HEK293T (cell line): ENCODE measurements at regions not wholly inside any gene's neighbourhood (a gene's known extent, or its start where the extent isn't known, plus 50 kb on each side); places are given as distances from the start of the nearest gene placed in this dataset.

Experiments used
- CTCF ChIA-PET: fragments of 350-600 bp; formaldehyde crosslinking; extraction: SDS; loops from one replicate; lab custom pipeline; 2021; ENCODE audit warnings: antibody characterized with exemption, inconsistent platforms; lab: Yijun Ruan, JAX
- POLR2A ChIA-PET: fragments of 350-600 bp; formaldehyde crosslinking; extraction: SDS; loops from one replicate; lab custom pipeline; 2020; ENCODE audit warnings: antibody characterized with exemption, inconsistent platforms; lab: Yijun Ruan, JAX
- DNase-seq: peaks from one replicate; pipeline ENCODE4 v3.0.0; 2012; ENCODE audit warnings: mixed read lengths; ENCODE audit errors: extremely low spot score
- ARNT ChIP-seq: fragments of 450-650 bp; IDR thresholded peaks from 2 replicates; pipeline ENCODE4 v1.6.1; 2017; ENCODE audit warnings: mild to moderate bottlenecking
- BHLHE40 ChIP-seq: fragments of 450-650 bp; IDR thresholded peaks from 2 replicates; pipeline ENCODE4 v1.6.1; 2016; ENCODE audit warnings: mild to moderate bottlenecking, moderate library complexity, borderline replicate concordance
- CTBP1 ChIP-seq: fragments of 450-650 bp; IDR thresholded peaks from 2 replicates; pipeline ENCODE4 v1.6.1; 2016; ENCODE audit warnings: borderline replicate concordance
- ELF4 ChIP-seq: fragments of 450-650 bp; IDR thresholded peaks from 2 replicates; pipeline ENCODE4 v1.6.1; 2017; ENCODE audit warnings: antibody characterized with exemption
- FOXA1 ChIP-seq: fragments of 450-650 bp; IDR thresholded peaks from 2 replicates; pipeline ENCODE4 v1.6.1; 2016; ENCODE audit warnings: mild to moderate bottlenecking
- FOXK2 ChIP-seq: fragments of 450-650 bp; IDR thresholded peaks from 2 replicates; pipeline ENCODE4 v1.6.1; 2016; ENCODE audit warnings: mild to moderate bottlenecking
- FOXM1 ChIP-seq: fragments of 450-650 bp; IDR thresholded peaks from 2 replicates; pipeline ENCODE4 v1.6.1; 2017; ENCODE audit warnings: mild to moderate bottlenecking, borderline replicate concordance
- HDGF ChIP-seq: fragments of 450-650 bp; IDR thresholded peaks from 2 replicates; pipeline ENCODE4 v1.6.1; 2017; ENCODE audit warnings: antibody characterized with exemption, borderline replicate concordance
- L3MBTL2 ChIP-seq: fragments of 450-650 bp; conservative IDR thresholded peaks from 2 replicates; pipeline ENCODE4 v1.6.1; 2016; ENCODE audit warnings: mild to moderate bottlenecking
- LEF1 ChIP-seq: fragments of 450-650 bp; IDR thresholded peaks from 2 replicates; pipeline ENCODE4 v1.6.1; 2017; ENCODE audit warnings: mild to moderate bottlenecking, borderline replicate concordance
- NFRKB ChIP-seq: fragments of 450-650 bp; IDR thresholded peaks from 2 replicates; pipeline ENCODE4 v1.6.1; 2016; ENCODE audit warnings: mild to moderate bottlenecking, moderate library complexity
- SP1 ChIP-seq: fragments of 450-650 bp; IDR thresholded peaks from 2 replicates; pipeline ENCODE4 v1.6.1; 2017
- SUZ12 ChIP-seq: fragments of 450-650 bp; IDR thresholded peaks from 2 replicates; pipeline ENCODE4 v1.6.1; 2016; ENCODE audit warnings: mild to moderate bottlenecking
- TARDBP ChIP-seq: fragments of 450-650 bp; IDR thresholded peaks from 2 replicates; pipeline ENCODE4 v1.6.1; 2016
- ZNF384 ChIP-seq: fragments of 450-650 bp; IDR thresholded peaks from 2 replicates; pipeline ENCODE4 v1.6.1; 2016
- TF ChIP-seq, protein P1 (sequence below): fragments of 450-650 bp; IDR thresholded peaks from 2 replicates; pipeline ENCODE4 v1.6.1; 2016

GRCh38 chr9:73543727-73544126, 392.1 kb downstream of the ANXA1 start:
- TF ChIP-seq CTBP1 (no peak), FOXK2 (no peak), LEF1 (no peak), SP1 (no peak), FOXA1 (no peak), BHLHE40 (no peak), TARDBP (no peak), HDGF (no peak), ZNF384 (no peak), SUZ12 (no peak), L3MBTL2 (no peak), ELF4 (no peak), ARNT (no peak), FOXM1 (no peak), NFRKB (no peak)
- TF ChIP-seq, protein P1, sequence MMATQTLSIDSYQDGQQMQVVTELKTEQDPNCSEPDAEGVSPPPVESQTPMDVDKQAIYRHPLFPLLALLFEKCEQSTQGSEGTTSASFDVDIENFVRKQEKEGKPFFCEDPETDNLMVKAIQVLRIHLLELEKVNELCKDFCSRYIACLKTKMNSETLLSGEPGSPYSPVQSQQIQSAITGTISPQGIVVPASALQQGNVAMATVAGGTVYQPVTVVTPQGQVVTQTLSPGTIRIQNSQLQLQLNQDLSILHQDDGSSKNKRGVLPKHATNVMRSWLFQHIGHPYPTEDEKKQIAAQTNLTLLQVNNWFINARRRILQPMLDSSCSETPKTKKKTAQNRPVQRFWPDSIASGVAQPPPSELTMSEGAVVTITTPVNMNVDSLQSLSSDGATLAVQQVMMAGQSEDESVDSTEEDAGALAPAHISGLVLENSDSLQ = no peak
- POLR2A ChIA-PET = no interaction called here
- DNase-seq = no peak
- CTCF ChIA-PET = no interaction called here

DNA sequence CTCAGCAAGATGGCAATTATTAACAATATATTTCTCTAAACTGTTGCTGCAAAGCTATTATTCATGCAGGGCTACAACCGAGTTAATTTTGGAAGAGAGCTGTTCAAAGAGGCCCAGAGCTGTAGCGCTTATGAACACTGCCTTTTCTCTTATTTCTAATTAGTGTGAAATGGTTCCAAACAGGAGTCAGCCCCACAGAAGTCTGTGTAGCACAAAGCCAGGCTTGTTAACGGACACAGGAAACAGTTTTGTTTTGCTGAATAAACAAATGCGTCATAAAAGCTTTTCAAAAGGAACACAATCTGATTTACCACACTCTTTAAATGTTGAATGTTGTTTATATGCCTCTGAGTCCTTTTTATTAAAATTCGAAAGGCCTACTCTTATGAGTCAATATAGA, 396.5 kb downstream of the ANXA1 start:
- no peak for DNase-seq
- POLR2A ChIA-PET = no interaction called here
- CTCF ChIA-PET = no interaction called here
- TF ChIP-seq LEF1 (no peak), TARDBP (no peak), HDGF (no peak), SUZ12 (no peak), FOXA1 (no peak), FOXK2 (no peak), CTBP1 (no peak), BHLHE40 (no peak), L3MBTL2 (no peak), NFRKB (no peak), ARNT (no peak), ZNF384 (no peak), FOXM1 (no peak), SP1 (no peak), ELF4 (no peak)
- TF ChIP-seq, protein P1 = no peak

GRCh38 chr9:73549991-73550390, 398.3 kb downstream of the ANXA1 start:
- no peak for TF ChIP-seq FOXA1
- TF ChIP-seq ZNF384 = no peak
- TF ChIP-seq LEF1 = no peak
- TF ChIP-seq L3MBTL2 = no peak
- TF ChIP-seq BHLHE40 = no peak
- TF ChIP-seq SUZ12 = no peak
- TF ChIP-seq CTBP1 = no peak
- TF ChIP-seq FOXK2 = no peak
- TF ChIP-seq SP1 = no peak
- TF ChIP-seq NFRKB = no peak
- TF ChIP-seq ELF4 = no peak
- no peak for TF ChIP-seq FOXM1
- TF ChIP-seq, protein P1 = no peak
- TF ChIP-seq ARNT = no peak
- no peak for TF ChIP-seq HDGF
- TF ChIP-seq TARDBP = no peak
- ChIA-PET POLR2A (no interaction called here), CTCF (no interaction called here)
- no peak for DNase-seq

- TF ChIP-seq ELF4 = no peak
- no peak for TF ChIP-seq FOXK2
- TF ChIP-seq NFRKB = no peak
- TF ChIP-seq CTBP1 = no peak
- no peak for TF ChIP-seq FOXA1
- no peak for TF ChIP-seq TARDBP
- no peak for TF ChIP-seq BHLHE40
- no peak for TF ChIP-seq HDGF
- TF ChIP-seq, protein P1 = no peak
- TF ChIP-seq LEF1 = no peak
- TF ChIP-seq L3MBTL2 = no peak
- TF ChIP-seq FOXM1 = no peak
- no peak for TF ChIP-seq SP1
- TF ChIP-seq ARNT = no peak
- no peak for TF ChIP-seq ZNF384
- no peak for TF ChIP-seq SUZ12
- DNase-seq = no peak
- POLR2A ChIA-PET = no interaction called here
- CTCF ChIA-PET = no interaction called here
Observed at GRCh38 chr9:73553295-73553694, 401.6 kb downstream of the ANXA1 start.

DNA sequence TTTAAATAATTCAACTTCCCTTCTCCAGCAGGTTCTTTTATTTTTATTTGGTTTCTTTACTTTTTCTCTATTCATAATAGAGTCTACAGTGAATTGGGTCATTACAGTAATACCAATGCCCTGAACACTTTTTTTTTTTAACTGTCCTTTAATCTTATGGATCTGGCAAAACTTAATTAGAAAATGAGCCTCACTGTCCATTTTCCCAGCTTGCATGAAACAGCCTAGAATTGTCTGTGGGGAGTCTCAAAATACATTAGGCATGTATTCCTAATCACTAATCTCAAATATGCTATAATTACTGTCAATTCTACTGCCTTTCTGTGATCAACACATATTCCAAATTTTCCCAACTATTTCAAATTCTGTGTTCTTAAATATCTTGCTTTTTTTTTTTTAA, 406.8 kb downstream of the ANXA1 start:
- ChIA-PET CTCF (no interaction called here), POLR2A (no interaction called here)
- TF ChIP-seq ZNF384 (no peak), ELF4 (no peak), CTBP1 (no peak), SUZ12 (no peak), BHLHE40 (no peak), FOXM1 (no peak), ARNT (no peak), TARDBP (no peak), SP1 (no peak), NFRKB (no peak), HDGF (no peak), L3MBTL2 (no peak), LEF1 (no peak), FOXK2 (no peak), FOXA1 (no peak)
- TF ChIP-seq, protein P1 = no peak
- no peak for DNase-seq
